HG03520 (cell line): ENCODE measurements at regions not wholly inside any gene's neighbourhood (a gene's known extent, or its start where the extent isn't known, plus 50 kb on each side); places are given as distances from the start of the nearest gene placed in this dataset.
"Not testable (repeated sequence)": the region's sequence is repeated elsewhere in the genome, so short reads cannot be mapped to it uniquely, and the experiment has no call there.

Experiments used
- ATAC-seq: cut with Tn5 transposase; IDR thresholded peaks from one replicate; pipeline ENCODE4 v1.9.1; 2021; ENCODE audit warnings: mild to moderate bottlenecking, moderate library complexity; ENCODE audit not compliant: unreplicated experiment

GRCh38 chr2:194725169-194725568 is 931.9 kb upstream of the SLC39A10 start:
- ATAC-seq: no peak

GRCh38 chr2:194723446-194723845 is 933.6 kb upstream of the SLC39A10 start:
- ATAC-seq: no peak

GRCh38 chr2:194721227-194721626 is 935.8 kb upstream of the SLC39A10 start:
- ATAC-seq: no peak

- no peak for ATAC-seq
These were observed 936.6 kb upstream of the SLC39A10 start for GRCh38 chr2:194720462-194720861.

- ATAC-seq: no peak
These were observed 938.1 kb upstream of the SLC39A10 start for GRCh38 chr2:194718881-194719280.

- ATAC-seq: no peak
These were observed 942.5 kb upstream of the SLC39A10 start for GRCh38 chr2:194714541-194714940.

GRCh38 chr2:194709840-194710239 is 947.2 kb upstream of the SLC39A10 start:
- no peak for ATAC-seq

- no peak for ATAC-seq
These were observed 950.8 kb upstream of the SLC39A10 start for GRCh38 chr2:194706179-194706578.

- ATAC-seq: peak; percentile 82
These were observed 951.6 kb upstream of the SLC39A10 start for GRCh38 chr2:194705398-194705797.

- no peak for ATAC-seq
These were observed 956.3 kb upstream of the SLC39A10 start for GRCh38 chr2:194700726-194701125.

- ATAC-seq: no peak
These were observed 956.9 kb upstream of the SLC39A10 start for GRCh38 chr2:194700116-194700515.

GRCh38 chr2:194698012-194698411 is 959.0 kb upstream of the SLC39A10 start:
- no peak for ATAC-seq

- ATAC-seq: no peak
These were observed 959.6 kb upstream of the SLC39A10 start for GRCh38 chr2:194697439-194697838.

- no peak for ATAC-seq
These were observed 960.3 kb upstream of the SLC39A10 start for GRCh38 chr2:194696690-194697089.

GRCh38 chr2:194686569-194686968 is 970.5 kb upstream of the SLC39A10 start:
- ATAC-seq: no peak

- ATAC-seq: no peak
These were observed 983.0 kb upstream of the SLC39A10 start for GRCh38 chr2:194674043-194674442.

GRCh38 chr2:194672994-194673393 is 984.0 kb upstream of the SLC39A10 start:
- ATAC-seq: no peak

- ATAC-seq: no peak
These were observed 995.6 kb upstream of the SLC39A10 start for GRCh38 chr2:194661431-194661830.

- not testable (repeated sequence) for ATAC-seq
These were observed 1018.0 kb upstream of the SLC39A10 start for GRCh38 chr2:194639057-194639456.

GRCh38 chr2:194621945-194622344 is 1035.1 kb upstream of the SLC39A10 start:
- no peak for ATAC-seq

GRCh38 chr2:194619366-194619765 is 1037.7 kb upstream of the SLC39A10 start:
- ATAC-seq: no peak

- no peak for ATAC-seq
These were observed 1038.6 kb upstream of the SLC39A10 start for GRCh38 chr2:194618432-194618831.

GRCh38 chr2:194616334-194616733 is 1040.7 kb upstream of the SLC39A10 start:
- ATAC-seq: peak; percentile 80

- ATAC-seq: no peak
These were observed 1046.7 kb upstream of the SLC39A10 start for GRCh38 chr2:194610297-194610696.
